Gastroesophageal sphincter (tissue), 3 donors: ENCODE measurements at regions not wholly inside any gene's neighbourhood (a gene's known extent, or its start where the extent isn't known, plus 50 kb on each side); places are given as distances from the start of the nearest gene placed in this dataset.

Experiments used
- CTCF ChIP-seq, 4 experiments: fragments of 200-600 bp in 2 of 4; fragments of 450-650 bp in 2 of 4; sonication (generic) in 1 of 4; IDR thresholded peaks; one replicate each; pipeline ENCODE4 v1.5.1; 2017 to 2019; ENCODE audit warnings: antibody characterized with exemption in 4 of 4, mild to moderate bottlenecking in 2 of 4, moderate library complexity in 2 of 4
- POLR2A ChIP-seq, 2 donors: fragments of 450-650 bp; IDR thresholded peaks; one replicate each; pipeline ENCODE4 v1.6.1; 2017; ENCODE audit warnings: antibody characterized with exemption in 2 of 2, mild to moderate bottlenecking in 2 of 2, moderate library complexity in 1 of 2
- POLR2AphosphoS5 ChIP-seq: sonication (generic); formaldehyde crosslinking; IDR thresholded peaks from one replicate; pipeline ENCODE4 v1.6.1; 2017; ENCODE audit warnings: antibody characterized with exemption

- no peak for TF ChIP-seq POLR2AphosphoS5
- TF ChIP-seq CTCF (IDR thresholded peaks at IDR 0.05), result no peak
- TF ChIP-seq POLR2A (IDR thresholded peaks at IDR 0.05), result no peak
Measured at GRCh38 chr1:222946436-222946835, 131.6 kb downstream of the DISP1 start.
